Immature natural killer cell (primary cell): ENCODE measurements at regions not wholly inside any gene's neighbourhood (a gene's known extent, or its start where the extent isn't known, plus 50 kb on each side); places are given as distances from the start of the nearest gene placed in this dataset.
"Not testable (repeated sequence)": the region's sequence is repeated elsewhere in the genome, so short reads cannot be mapped to it uniquely, and the experiment has no call there.

Source experiments
- DNase-seq, 3 donors: peaks; one replicate each; pipeline ENCODE4 v3.0.0; 2022; ENCODE audit warnings: mixed read lengths in 1 of 3
- H3K27ac Mint-ChIP-seq, 6 donors: one replicate each; pipeline ENCODE4 v1.8.0; 2020; ENCODE audit warnings: mixed read lengths in 6 of 6, mild to moderate bottlenecking in 5 of 6, inconsistent platforms in 4 of 6, moderate library complexity in 3 of 6
- H3K27me3 Mint-ChIP-seq, 3 donors: one replicate each; pipeline ENCODE4 v1.8.0; 2020 to 2021; ENCODE audit warnings: low read depth in 3 of 3, mild to moderate bottlenecking in 3 of 3, mixed read lengths in 3 of 3, moderate library complexity in 3 of 3, inconsistent platforms in 1 of 3
- H3K36me3 Mint-ChIP-seq, 3 donors: one replicate each; pipeline ENCODE4 v1.8.0; 2020; ENCODE audit warnings: mixed read lengths in 3 of 3, inconsistent platforms in 2 of 3, mild to moderate bottlenecking in 2 of 3
- H3K4me1 Mint-ChIP-seq, 2 donors: one replicate each; pipeline ENCODE4 v1.8.0; 2020; ENCODE audit warnings: inconsistent platforms in 2 of 2, mild to moderate bottlenecking in 2 of 2, mixed read lengths in 2 of 2, moderate library complexity in 1 of 2
- H3K4me3 Mint-ChIP-seq, 5 donors: one replicate each; pipeline ENCODE4 v1.8.0; 2020; ENCODE audit warnings: mild to moderate bottlenecking in 5 of 5, mixed read lengths in 5 of 5, inconsistent platforms in 3 of 5, moderate library complexity in 3 of 5
- H3K9me3 Mint-ChIP-seq, 6 donors: one replicate each; pipeline ENCODE4 v1.8.0; 2020; ENCODE audit warnings: mild to moderate bottlenecking in 6 of 6, mixed read lengths in 6 of 6, inconsistent platforms in 4 of 6, moderate library complexity in 3 of 6

DNA sequence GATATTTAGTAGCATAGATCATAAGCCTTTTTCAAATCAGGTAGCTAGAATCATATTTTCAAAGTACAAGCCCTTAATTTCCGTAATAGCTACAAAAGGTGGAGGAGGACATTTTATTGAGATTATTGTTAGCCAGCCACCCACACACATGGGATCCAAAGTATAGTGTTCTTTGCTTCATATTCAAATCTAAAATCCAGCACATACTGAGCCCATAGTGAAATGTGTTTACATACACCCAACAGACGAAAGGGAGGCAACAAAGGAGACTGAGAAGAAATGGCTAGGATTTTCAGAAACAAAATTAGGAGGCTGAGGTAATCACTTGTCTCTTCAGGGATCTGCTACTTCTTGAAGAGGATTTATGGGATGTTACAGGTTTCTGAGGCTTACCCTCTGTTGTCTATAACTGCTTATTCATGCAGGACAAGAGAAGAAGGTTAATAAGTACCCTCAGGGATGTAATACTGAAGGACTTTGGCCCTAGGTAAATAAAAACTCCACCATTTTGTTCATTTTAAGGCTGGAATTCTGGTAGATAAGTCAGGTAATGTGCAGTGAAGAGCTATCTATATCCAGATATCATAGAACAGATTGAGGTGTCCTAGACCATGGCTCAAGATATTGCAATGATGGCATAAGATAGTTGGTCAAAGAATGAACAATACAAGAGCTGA, 182.1 kb downstream of the SPDYE17 start:
- H3K4me1 Mint-ChIP-seq, H3K4me3 Mint-ChIP-seq, H3K27ac Mint-ChIP-seq, H3K9me3 Mint-ChIP-seq, H3K36me3 Mint-ChIP-seq, H3K27me3 Mint-ChIP-seq, DNase-seq: not testable (repeated sequence)

DNA sequence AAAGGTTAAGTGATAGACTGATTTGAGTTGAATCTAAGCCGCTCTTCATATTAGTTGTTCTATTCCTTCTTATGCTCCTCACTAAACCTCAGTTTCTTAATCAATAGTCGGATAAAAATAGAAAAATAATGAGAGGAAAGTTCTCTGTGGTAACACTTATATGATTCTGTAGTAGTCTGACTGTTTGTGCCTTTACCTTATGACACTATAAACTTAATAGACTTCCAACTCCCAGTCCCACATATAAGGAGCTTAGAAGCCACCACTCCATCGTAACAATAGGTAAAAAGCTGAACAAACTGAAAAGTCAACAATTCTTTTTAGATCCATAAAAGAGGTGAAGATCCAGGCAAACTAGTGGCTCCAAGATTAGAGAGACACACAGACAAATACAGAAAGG, 192.3 kb downstream of the SPDYE17 start:
- not testable (repeated sequence) for H3K4me3 Mint-ChIP-seq, H3K27ac Mint-ChIP-seq, H3K4me1 Mint-ChIP-seq, H3K36me3 Mint-ChIP-seq, DNase-seq
- H3K9me3 Mint-ChIP-seq = peaks cover 7 to 29% (median 16%) of the 10 kb centered on the region in 6 donors
- H3K27me3 Mint-ChIP-seq = peaks cover 3 to 19% (median 9%) of the 10 kb centered on the region in 3 donors

DNA sequence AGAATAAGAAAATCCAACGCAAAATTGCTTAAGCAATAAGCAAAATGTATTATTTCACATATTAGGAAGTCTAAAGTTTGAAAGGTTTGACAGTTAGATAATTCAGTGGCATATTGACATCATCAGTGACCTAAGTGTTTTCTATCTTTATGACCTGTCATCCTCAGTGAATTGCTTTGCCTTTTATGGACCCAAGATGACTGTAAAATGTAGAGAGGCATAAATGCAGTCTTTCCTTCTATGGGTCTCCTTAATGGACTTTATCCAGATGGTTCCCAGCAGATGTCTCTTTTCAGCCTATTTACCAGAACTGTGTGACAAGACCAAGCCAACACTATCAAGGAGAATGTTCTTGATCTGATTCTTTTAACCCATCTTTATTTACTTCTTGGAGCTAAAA, 192.9 kb downstream of the SPDYE17 start:
- not testable (repeated sequence) for H3K36me3 Mint-ChIP-seq, H3K27ac Mint-ChIP-seq, DNase-seq, H3K4me1 Mint-ChIP-seq, H3K4me3 Mint-ChIP-seq
- H3K27me3 Mint-ChIP-seq = peaks cover 3 to 19% (median 9%) of the 10 kb centered on the region in 3 donors
- peaks cover 7 to 29% (median 16%) of the 10 kb centered on the region in 6 donors for H3K9me3 Mint-ChIP-seq

DNA sequence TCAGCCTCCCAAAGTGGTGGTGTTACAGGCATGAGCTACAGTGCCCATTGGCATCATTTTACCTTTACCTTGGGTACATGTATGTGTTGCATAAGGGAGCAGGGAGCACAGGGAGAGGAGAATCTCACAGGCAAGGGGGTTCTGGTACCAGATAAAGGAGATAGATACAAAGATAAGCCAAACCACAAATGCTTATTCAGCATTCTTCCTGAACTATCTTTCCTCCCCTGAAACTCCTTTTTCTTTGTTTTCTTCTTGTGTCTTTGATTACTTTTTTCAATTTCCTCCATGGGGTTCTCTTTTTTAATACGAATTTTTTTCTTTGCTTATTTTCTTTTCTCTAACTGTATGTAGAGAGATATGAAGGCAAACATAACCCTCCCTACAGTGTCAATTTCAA, 193.8 kb downstream of the SPDYE17 start:
- not testable (repeated sequence) for H3K4me3 Mint-ChIP-seq, H3K36me3 Mint-ChIP-seq, H3K27ac Mint-ChIP-seq, DNase-seq, H3K4me1 Mint-ChIP-seq
- Mint-ChIP-seq H3K27me3 (peaks cover 3 to 19% (median 9%) of the 10 kb centered on the region in 3 donors), H3K9me3 (peaks cover 7 to 29% (median 16%) of the 10 kb centered on the region in 6 donors)

DNA sequence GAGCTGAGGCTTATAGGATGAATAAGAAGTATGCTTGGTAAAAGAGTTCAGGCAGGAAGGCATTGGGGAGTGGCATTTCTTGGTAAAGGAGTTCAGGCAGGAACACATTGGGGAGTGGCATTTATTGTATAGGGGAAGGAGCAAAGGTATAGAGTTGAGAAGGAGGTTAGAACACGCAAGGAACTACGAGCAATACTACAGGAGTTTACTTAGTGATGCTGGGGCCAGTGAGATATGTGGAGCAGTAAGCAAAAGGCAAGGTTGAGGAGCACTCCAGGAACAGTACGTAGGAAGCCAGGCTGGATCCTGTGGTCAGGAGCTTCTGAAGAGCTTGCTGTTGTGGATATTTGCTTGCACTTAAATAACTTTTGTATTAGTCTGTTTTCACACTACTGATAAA, 202.2 kb upstream of the POMZP3 start:
- H3K9me3 Mint-ChIP-seq, H3K27ac Mint-ChIP-seq, H3K27me3 Mint-ChIP-seq, H3K4me1 Mint-ChIP-seq, H3K36me3 Mint-ChIP-seq, DNase-seq, H3K4me3 Mint-ChIP-seq: not testable (repeated sequence)

DNA sequence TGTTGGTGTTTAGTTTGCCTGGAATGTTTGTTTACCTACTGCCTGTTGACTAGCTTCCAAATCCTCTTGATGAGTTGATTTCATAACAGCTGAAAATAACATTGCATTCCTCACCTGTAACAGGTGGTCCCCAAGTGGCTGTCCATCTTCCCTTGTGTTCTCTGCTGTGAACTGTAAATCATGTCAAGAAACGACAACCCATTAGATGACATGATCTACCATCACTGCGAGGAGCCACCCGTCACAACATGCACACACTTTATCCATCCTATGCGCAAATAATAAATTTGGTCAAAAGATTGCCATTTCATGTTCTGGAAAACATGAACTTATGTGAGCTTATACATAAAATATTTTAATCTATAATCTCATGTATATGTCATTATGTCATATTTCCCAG, 199.1 kb upstream of the POMZP3 start:
- H3K9me3 Mint-ChIP-seq, H3K36me3 Mint-ChIP-seq, H3K4me3 Mint-ChIP-seq, H3K27ac Mint-ChIP-seq, H3K4me1 Mint-ChIP-seq, H3K27me3 Mint-ChIP-seq, DNase-seq: not testable (repeated sequence)

DNA sequence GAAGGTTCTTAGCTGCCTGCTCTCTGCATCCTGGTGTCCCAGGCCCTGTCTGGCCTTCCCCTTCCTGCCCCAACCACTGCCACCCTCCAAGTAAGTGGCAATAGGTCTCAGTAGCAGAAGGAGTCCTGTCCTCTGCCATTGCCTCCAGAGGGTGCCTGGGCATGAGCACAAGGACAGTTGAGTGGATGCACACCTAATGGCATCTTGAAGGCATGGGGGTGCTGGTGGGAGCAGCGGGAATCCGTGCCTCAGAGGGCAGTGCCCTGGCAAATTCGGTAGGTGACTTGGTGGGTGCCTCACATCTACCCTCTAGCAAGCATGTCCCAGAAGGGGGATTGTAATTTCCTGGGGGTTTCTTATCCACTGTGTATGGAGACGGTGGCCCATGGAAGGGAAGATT, 182.8 kb upstream of the POMZP3 start:
- H3K4me1 Mint-ChIP-seq, DNase-seq, H3K27me3 Mint-ChIP-seq, H3K36me3 Mint-ChIP-seq, H3K27ac Mint-ChIP-seq, H3K9me3 Mint-ChIP-seq, H3K4me3 Mint-ChIP-seq: not testable (repeated sequence)

DNA sequence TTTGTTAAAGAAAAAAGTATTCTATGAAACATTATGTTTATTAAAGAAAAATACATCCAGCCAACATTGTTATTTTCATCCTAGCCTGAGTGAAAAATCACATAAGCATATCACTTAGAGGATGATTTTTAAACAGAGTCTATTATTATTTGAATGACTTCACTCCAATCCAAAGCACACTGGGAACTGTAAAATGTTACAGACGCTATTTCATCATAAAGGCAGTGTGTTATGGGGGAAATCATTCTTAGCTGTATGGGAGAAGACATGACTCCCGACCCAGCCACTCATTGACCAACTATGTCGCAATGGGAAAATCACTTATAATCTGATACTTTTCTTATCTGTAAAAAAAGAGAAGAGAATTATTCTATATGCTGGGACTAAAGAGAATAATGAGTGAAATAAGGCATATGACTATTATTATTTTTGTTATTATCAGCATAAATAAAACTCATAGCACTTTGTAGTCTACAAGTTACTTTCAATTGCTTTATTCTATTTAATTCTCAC, 180.6 kb upstream of the POMZP3 start:
- not testable (repeated sequence) for DNase-seq, H3K9me3 Mint-ChIP-seq, H3K36me3 Mint-ChIP-seq, H3K27me3 Mint-ChIP-seq, H3K4me3 Mint-ChIP-seq, H3K27ac Mint-ChIP-seq, H3K4me1 Mint-ChIP-seq

DNA sequence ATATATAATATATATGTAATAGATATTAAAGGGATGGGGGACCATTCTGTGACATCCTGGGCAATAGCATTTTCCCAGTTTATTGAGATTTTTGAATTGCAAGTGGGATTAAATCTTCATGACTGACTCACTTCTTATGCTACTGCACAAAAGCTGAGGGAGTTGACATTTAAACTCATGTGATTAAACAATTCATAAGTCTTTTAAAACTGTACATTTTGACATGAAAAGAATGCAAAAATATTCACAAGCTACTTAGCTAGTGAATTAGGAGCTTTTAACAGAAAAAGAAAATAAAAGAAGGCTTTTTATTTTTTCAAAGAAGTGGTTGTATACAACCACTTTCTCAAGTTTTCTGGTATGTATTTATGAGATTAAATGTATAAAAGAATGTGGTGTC, 179.4 kb upstream of the POMZP3 start:
- not testable (repeated sequence) for H3K4me3 Mint-ChIP-seq, DNase-seq, H3K4me1 Mint-ChIP-seq, H3K27ac Mint-ChIP-seq, H3K27me3 Mint-ChIP-seq, H3K9me3 Mint-ChIP-seq, H3K36me3 Mint-ChIP-seq

DNA sequence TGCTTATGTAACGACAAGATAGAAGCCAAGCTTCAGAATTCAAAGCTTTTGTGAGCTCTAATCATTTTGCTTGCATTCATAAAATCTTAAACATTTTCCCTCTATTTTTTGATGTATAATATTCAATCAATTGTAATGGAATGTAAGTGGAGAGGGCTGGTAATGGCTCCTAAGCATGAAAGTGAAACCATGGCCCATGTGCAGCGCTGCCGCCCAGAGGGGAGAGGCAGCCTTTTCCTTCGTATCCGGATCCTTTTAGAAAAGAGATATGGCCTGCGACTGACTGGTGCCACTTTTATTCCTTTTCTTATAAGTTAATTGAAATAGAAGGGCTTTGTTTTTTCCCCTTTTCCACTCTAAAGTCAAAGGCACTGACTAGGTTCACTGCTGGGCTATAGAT, 178.9 kb upstream of the POMZP3 start:
- H3K36me3 Mint-ChIP-seq, H3K4me3 Mint-ChIP-seq, H3K9me3 Mint-ChIP-seq, H3K4me1 Mint-ChIP-seq, H3K27me3 Mint-ChIP-seq, DNase-seq, H3K27ac Mint-ChIP-seq: not testable (repeated sequence)

DNA sequence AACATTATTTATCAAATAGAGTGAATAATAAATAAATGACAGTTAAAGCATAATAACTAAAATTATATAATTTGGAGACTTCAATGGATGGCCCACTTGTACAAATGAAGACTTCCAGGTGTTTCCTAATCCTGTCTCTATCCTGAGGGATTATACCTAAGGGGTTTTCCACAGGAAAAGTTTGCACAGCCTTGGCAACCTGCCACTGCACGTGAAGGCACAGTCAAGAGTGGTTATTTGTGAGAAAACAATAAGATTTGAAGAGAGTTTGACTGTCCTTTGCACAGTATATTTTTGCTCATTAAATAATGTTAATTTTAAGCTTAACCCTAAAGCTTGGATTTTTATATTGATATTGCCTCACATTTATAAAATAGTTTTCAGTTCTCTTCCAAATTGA, 178.2 kb upstream of the POMZP3 start:
- not testable (repeated sequence) for H3K4me1 Mint-ChIP-seq, H3K36me3 Mint-ChIP-seq, H3K27me3 Mint-ChIP-seq, DNase-seq, H3K27ac Mint-ChIP-seq, H3K9me3 Mint-ChIP-seq, H3K4me3 Mint-ChIP-seq

DNA sequence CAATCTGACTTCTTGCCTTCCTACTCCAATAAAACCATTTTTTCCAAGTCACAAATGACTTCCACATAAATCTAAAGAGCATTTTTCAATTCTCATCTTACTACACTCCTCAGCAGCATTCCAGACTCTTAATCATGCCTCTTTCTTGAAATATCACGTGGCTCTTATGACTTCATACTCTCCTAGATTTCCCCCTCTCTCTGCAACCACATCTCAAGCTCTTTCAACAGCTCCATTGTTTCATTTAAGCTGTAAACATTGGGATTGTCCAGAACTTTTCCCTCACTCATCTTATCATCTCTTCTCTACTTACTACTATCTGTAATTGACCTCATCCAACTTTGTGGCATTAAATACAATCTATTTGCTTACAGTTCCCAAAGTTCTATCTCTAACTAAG, 170.6 kb upstream of the POMZP3 start:
- H3K4me1 Mint-ChIP-seq, H3K36me3 Mint-ChIP-seq, H3K4me3 Mint-ChIP-seq, H3K9me3 Mint-ChIP-seq, H3K27ac Mint-ChIP-seq, DNase-seq: not testable (repeated sequence)
- H3K27me3 Mint-ChIP-seq = peaks cover 1 to 13% (median 3%) of the 10 kb centered on the region in 3 donors

DNA sequence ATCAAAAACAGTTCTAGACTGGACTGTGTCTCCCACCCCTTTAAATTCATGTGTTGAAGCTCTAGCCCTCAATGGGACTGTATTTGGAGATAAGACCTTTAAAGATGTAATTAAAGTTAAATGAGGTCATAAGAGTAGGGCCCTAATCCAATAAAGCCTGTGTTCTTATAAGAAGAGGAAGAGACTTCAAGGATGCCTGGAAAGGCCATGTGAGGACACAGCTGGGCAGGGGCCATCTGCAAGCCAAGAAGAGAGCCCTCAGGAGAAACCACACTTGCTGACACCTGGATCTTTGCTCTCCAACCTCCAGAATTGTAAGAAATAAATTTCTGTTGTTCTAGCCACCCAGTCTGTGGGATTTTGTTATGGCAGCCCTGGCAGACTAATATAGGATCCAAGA, 153.6 kb upstream of the POMZP3 start:
- not testable (repeated sequence) for DNase-seq, H3K9me3 Mint-ChIP-seq, H3K27ac Mint-ChIP-seq, H3K27me3 Mint-ChIP-seq, H3K4me3 Mint-ChIP-seq, H3K4me1 Mint-ChIP-seq, H3K36me3 Mint-ChIP-seq

DNA sequence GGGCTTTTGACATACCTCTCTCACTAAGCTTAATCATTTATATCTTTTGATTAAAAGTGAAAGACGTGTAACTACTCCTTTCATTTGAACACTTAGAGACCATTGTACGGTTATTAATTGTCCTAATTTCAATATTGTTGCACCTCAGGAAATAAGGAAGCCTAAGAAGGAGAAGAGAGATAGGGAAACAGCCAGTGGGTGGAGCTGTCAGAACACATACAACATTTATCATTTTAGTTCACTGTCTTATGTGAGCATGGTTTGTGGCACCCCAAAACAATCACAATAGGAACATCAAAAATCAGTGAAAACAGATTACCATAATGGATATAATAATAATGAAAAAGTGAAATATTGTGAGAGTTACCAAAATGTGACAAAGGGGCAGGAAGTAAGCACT, 147.2 kb upstream of the POMZP3 start:
- H3K4me3 Mint-ChIP-seq, DNase-seq, H3K27me3 Mint-ChIP-seq, H3K9me3 Mint-ChIP-seq, H3K27ac Mint-ChIP-seq, H3K4me1 Mint-ChIP-seq, H3K36me3 Mint-ChIP-seq: not testable (repeated sequence)

DNA sequence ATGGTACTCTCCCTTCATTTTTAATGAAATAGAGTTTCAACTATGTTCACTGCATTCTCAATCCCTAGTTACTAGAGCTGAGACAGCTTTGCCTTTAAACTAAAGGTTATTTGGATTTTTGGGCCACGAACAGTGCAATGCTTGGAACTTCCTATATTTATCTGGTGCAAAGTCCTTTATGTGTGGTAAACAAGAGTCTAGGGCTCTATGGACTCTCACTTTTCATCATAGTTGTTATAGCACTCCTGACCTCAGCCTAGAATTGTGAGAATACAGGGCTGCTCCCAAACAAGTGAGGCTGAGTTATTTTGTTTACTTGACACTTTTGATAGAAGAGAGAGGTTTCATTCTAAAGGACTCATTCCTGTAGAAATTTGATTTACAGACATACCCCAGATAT, 144.9 kb upstream of the POMZP3 start:
- not testable (repeated sequence) for DNase-seq, H3K4me1 Mint-ChIP-seq, H3K9me3 Mint-ChIP-seq, H3K27ac Mint-ChIP-seq, H3K27me3 Mint-ChIP-seq, H3K4me3 Mint-ChIP-seq, H3K36me3 Mint-ChIP-seq
